ENCODE measurements at regions not wholly inside any gene's neighbourhood (a gene's known extent, or its start where the extent isn't known, plus 50 kb on each side); places are given as distances from the start of the nearest gene placed in this dataset.

DNA sequence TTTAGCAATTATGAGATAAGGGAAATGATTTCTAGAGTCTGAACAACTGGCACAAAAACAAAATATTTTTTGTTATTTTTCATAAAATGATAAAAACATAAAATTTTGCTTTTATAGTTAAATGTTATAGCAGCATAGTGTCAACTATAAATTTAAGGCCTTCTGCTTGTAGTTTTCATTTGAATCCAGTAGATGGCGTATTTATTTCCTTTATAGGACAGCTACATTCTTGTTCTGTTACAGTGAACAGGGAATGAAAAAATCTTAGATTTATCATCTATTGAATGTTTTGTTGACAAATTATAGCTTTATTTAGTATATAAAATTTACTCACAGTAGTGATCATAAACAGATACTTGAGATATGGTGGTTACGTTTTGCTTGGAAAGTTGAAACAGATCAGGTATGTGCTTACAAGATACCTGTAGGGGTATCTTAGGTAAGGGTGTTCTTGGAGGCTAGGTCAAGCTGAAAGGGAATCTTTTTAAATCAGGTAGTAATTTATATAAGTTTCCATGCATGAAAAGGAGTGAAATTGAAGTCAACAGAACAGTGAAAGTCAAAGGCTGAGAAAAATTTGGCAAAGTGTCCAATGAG lies 239.3 kb upstream of the GRIN3A start:
- no peak overlapping the region for H2AFZ ChIP-seq (ENCODE audit: low read length)
- no peaks in the 10 kb centered on the region for H3K27me3 ChIP-seq (ENCODE audit: low read length)
- H3K9me2 ChIP-seq (replicated peaks; ENCODE audit: insufficient read depth, low read length) = no peaks in the 10 kb centered on the region
- no peaks in the 10 kb centered on the region for H3K79me2 ChIP-seq (ENCODE audit: low read length)
- H3K36me3 ChIP-seq (ENCODE audit: insufficient read depth, low read length) = no peaks in the 10 kb centered on the region
- H3K27ac ChIP-seq (ENCODE audit: low read length) = no peak overlapping the region
- no peaks in the 10 kb centered on the region for H4K20me1 ChIP-seq (ENCODE audit: insufficient read depth, low read depth, low read length)
- H3K4me1 ChIP-seq (ENCODE audit: low read length) = no peaks in the 10 kb centered on the region
- peak; percentile 67 for DNase-seq
- no peak overlapping the region for H3K4me3 ChIP-seq (ENCODE audit: low read length)
- no peak overlapping the region for H3K9ac ChIP-seq (ENCODE audit: low read length)
- H3K4me2 ChIP-seq (ENCODE audit: low read depth, low read length, poor library complexity, severe bottlenecking) = no peak overlapping the region
- no peaks in the 10 kb centered on the region for H3K9me3 ChIP-seq (ENCODE audit: low read length)

DNA sequence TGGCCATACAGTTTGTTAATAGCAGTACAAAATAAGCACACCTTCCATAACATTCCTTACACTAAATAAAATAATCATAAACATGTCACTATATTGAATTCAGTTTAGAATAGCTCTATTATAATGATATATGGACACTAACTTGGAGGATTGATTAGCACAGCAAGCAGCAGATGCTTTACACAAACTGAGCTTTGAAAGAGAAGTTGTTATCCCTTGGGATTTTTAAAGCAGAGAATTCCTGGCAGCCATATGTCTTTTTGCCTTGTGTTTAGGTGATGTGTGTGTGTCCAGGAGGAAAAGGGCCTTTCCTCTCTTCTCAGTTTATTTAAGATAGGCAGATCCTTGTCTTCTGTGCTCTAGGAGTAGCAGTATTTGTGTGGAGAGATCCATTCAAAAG lies 232.2 kb upstream of the GRIN3A start:
- no peaks in the 10 kb centered on the region for H3K27me3 ChIP-seq (ENCODE audit: low read length)
- no peaks in the 10 kb centered on the region for H3K79me2 ChIP-seq (ENCODE audit: low read length)
- no peaks in the 10 kb centered on the region for H3K9me3 ChIP-seq (ENCODE audit: low read length)
- H3K4me1 ChIP-seq (ENCODE audit: low read length) = no peaks in the 10 kb centered on the region
- DNase-seq = no peak
- H3K4me3 ChIP-seq (ENCODE audit: low read length) = no peak overlapping the region
- no peaks in the 10 kb centered on the region for H3K9me2 ChIP-seq (replicated peaks; ENCODE audit: insufficient read depth, low read length)
- no peak overlapping the region for H3K27ac ChIP-seq (ENCODE audit: low read length)
- H3K9ac ChIP-seq (ENCODE audit: low read length) = no peak overlapping the region
- H2AFZ ChIP-seq (ENCODE audit: low read length) = no peak overlapping the region
- H3K4me2 ChIP-seq (ENCODE audit: low read depth, low read length, poor library complexity, severe bottlenecking) = no peak overlapping the region
- no peaks in the 10 kb centered on the region for H3K36me3 ChIP-seq (ENCODE audit: insufficient read depth, low read length)
- H4K20me1 ChIP-seq (ENCODE audit: insufficient read depth, low read depth, low read length) = no peaks in the 10 kb centered on the region

DNA sequence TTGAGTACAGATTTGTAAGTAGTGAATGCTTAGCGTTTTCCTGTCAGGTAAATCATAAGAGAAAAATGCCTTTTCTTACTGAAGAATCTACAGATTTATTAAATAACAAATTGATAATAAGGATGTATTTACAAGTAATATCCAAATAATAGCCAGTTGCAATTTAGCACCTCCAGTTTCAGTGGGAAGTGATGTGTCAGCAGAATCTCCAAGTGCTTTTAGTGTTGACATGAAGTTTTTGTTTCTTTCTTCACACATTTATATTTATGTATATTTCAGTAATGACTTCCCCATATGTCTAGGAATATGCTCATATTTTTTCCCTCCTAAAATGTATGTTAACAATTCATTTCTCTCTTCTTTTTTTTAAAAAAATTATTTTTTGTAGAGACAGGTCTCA lies 229.9 kb upstream of the GRIN3A start:
- Histone ChIP-seq H3K79me2 (ENCODE audit: low read length) (no peaks in the 10 kb centered on the region), H3K27ac (ENCODE audit: low read length) (no peak overlapping the region), H4K20me1 (ENCODE audit: insufficient read depth, low read depth, low read length) (no peaks in the 10 kb centered on the region), H3K4me3 (ENCODE audit: low read length) (no peak overlapping the region), H3K4me2 (ENCODE audit: low read depth, low read length, poor library complexity, severe bottlenecking) (no peak overlapping the region), H3K27me3 (ENCODE audit: low read length) (no peaks in the 10 kb centered on the region), H3K4me1 (ENCODE audit: low read length) (no peaks in the 10 kb centered on the region), H3K9ac (ENCODE audit: low read length) (no peak overlapping the region), H3K9me3 (ENCODE audit: low read length) (peaks cover 3% of the 10 kb centered on the region; the same call in 1 of the 2 replicates), H3K36me3 (ENCODE audit: insufficient read depth, low read length) (no peaks in the 10 kb centered on the region), H3K9me2 (replicated peaks; ENCODE audit: insufficient read depth, low read length) (0 out of 2 replicates have a peak, but pooled peaks cover 3% of the 10 kb centered on the region), H2AFZ (ENCODE audit: low read length) (no peak overlapping the region)
- no peak for DNase-seq

DNA sequence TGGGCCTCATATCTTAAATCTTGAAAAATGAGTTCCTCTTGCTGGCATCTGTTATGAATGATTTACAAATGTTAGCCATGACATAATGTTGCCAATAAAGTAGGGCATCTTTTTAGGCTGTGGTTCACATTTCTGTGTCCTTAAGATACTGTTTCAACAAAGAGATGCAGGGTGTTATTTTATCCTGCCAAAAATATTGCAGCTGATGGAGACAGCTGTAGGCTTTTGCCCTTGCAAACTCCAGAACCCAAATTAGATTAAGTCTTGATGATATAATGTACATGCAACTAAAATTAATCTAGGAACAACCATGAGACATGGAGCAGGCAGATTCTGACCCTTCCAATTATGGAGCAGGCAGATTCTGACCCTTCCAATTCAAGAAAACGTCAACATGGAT lies 228.2 kb upstream of the GRIN3A start:
- no peaks in the 10 kb centered on the region for H3K36me3 ChIP-seq (ENCODE audit: insufficient read depth, low read length)
- H3K4me3 ChIP-seq (ENCODE audit: low read length) = no peak overlapping the region
- H2AFZ ChIP-seq (ENCODE audit: low read length) = no peak overlapping the region
- peaks cover 6% of the 10 kb centered on the region; the same call in 1 of the 2 replicates for H3K9me3 ChIP-seq (ENCODE audit: low read length)
- H3K9ac ChIP-seq (ENCODE audit: low read length) = no peak overlapping the region
- no peak overlapping the region for H3K4me2 ChIP-seq (ENCODE audit: low read depth, low read length, poor library complexity, severe bottlenecking)
- H3K27me3 ChIP-seq (ENCODE audit: low read length) = no peaks in the 10 kb centered on the region
- no peaks in the 10 kb centered on the region for H3K4me1 ChIP-seq (ENCODE audit: low read length)
- DNase-seq = no peak
- no peak overlapping the region for H3K27ac ChIP-seq (ENCODE audit: low read length)
- no peaks in the 10 kb centered on the region for H4K20me1 ChIP-seq (ENCODE audit: insufficient read depth, low read depth, low read length)
- 0 out of 2 replicates have a peak, but pooled peaks cover 3% of the 10 kb centered on the region for H3K9me2 ChIP-seq (replicated peaks; ENCODE audit: insufficient read depth, low read length)
- H3K79me2 ChIP-seq (ENCODE audit: low read length) = no peaks in the 10 kb centered on the region

DNA sequence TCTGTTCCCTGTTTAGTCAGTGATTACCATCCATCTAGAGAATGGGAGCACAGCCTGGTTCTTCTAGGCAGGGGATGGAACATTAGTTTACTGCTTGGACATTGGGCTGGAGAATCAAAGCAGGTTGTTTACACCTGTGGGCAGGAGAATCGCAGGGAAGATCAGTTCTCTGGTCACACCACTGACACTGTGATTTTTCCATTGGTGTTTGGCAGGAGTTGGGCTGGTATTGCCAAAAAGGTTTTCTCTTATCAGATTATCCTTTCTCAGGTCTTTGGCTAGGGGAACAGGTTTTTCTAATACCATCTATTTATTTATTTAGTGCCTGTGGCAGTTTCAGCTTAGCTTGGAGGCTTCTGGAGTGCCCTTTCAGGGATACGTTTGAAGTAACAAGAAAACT lies 219.3 kb upstream of the GRIN3A start:
- no peak overlapping the region for H3K27ac ChIP-seq (ENCODE audit: low read length)
- H3K36me3 ChIP-seq (ENCODE audit: insufficient read depth, low read length) = no peaks in the 10 kb centered on the region
- H3K9me2 ChIP-seq (replicated peaks; ENCODE audit: insufficient read depth, low read length) = no peaks in the 10 kb centered on the region
- H2AFZ ChIP-seq (ENCODE audit: low read length) = no peak overlapping the region
- H3K79me2 ChIP-seq (ENCODE audit: low read length) = no peaks in the 10 kb centered on the region
- H3K4me1 ChIP-seq (ENCODE audit: low read length) = no peaks in the 10 kb centered on the region
- H3K4me2 ChIP-seq (ENCODE audit: low read depth, low read length, poor library complexity, severe bottlenecking) = no peak overlapping the region
- no peaks in the 10 kb centered on the region for H3K27me3 ChIP-seq (ENCODE audit: low read length)
- no peak overlapping the region for H3K9ac ChIP-seq (ENCODE audit: low read length)
- no peak for DNase-seq
- peaks cover 23% of the 10 kb centered on the region for H3K9me3 ChIP-seq (ENCODE audit: low read length)
- H3K4me3 ChIP-seq (ENCODE audit: low read length) = no peak overlapping the region
- H4K20me1 ChIP-seq (ENCODE audit: insufficient read depth, low read depth, low read length) = no peaks in the 10 kb centered on the region

DNA sequence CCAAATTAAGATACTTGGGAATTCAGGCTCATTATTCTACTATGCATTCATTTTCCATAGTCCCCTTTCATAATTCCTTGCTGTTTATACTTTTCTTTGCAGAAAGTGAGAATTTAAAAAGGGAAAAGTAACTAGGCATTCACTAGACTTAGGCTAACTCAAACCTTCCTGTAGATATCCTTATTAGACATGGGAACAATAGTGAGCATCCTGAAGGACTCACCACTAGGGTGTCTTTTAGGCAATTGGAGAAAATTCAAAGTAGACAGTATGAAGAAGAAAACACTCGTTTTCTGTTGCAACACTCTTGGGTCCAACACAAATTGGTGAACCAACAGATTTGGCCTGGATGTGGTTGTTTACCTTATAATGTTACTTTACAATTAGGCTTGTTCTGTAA lies 213.2 kb upstream of the GRIN3A start:
- Histone ChIP-seq H4K20me1 (ENCODE audit: insufficient read depth, low read depth, low read length) (no peaks in the 10 kb centered on the region), H3K9me2 (replicated peaks; ENCODE audit: insufficient read depth, low read length) (no peaks in the 10 kb centered on the region)

DNA sequence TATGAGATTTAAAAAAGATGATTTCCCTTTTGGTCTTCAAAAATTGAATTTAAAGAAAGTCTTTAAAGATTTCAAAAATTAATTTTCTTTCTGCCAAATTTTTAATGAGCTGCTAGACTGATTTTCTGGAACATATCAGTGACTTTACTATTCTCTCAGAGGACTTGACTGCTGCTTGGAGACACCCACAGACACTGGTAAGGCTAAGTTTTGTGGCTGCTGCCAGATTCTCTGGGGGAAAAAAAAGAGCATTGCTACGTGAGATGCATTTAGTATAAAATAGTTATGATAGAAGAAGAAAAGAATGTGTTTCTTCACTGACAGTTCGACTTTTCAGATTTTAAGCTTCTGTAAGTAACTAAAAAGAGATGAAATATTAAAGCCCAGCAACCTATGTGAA lies 193.3 kb upstream of the GRIN3A start:
- DNase-seq = no peak
- Histone ChIP-seq H4K20me1 (ENCODE audit: insufficient read depth, low read depth, low read length) (no peaks in the 10 kb centered on the region), H3K4me1 (ENCODE audit: low read length) (no peaks in the 10 kb centered on the region), H3K27ac (ENCODE audit: low read length) (no peak overlapping the region), H3K4me3 (ENCODE audit: low read length) (no peak overlapping the region), H3K79me2 (ENCODE audit: low read length) (no peaks in the 10 kb centered on the region), H3K9ac (ENCODE audit: low read length) (no peak overlapping the region), H3K4me2 (ENCODE audit: low read depth, low read length, poor library complexity, severe bottlenecking) (no peak overlapping the region), H3K9me2 (replicated peaks; ENCODE audit: insufficient read depth, low read length) (no peaks in the 10 kb centered on the region), H3K27me3 (ENCODE audit: low read length) (no peaks in the 10 kb centered on the region), H3K36me3 (ENCODE audit: insufficient read depth, low read length) (no peaks in the 10 kb centered on the region), H2AFZ (ENCODE audit: low read length) (no peak overlapping the region), H3K9me3 (ENCODE audit: low read length) (peaks cover 4% of the 10 kb centered on the region; the same call in 1 of the 2 replicates)

More for the DNA sequence above, 213.2 kb upstream of the GRIN3A start:
- H3K9ac ChIP-seq (ENCODE audit: low read length) = no peak overlapping the region
- no peaks in the 10 kb centered on the region for H3K36me3 ChIP-seq (ENCODE audit: insufficient read depth, low read length)
- H3K4me3 ChIP-seq (ENCODE audit: low read length) = no peak overlapping the region
- H3K4me1 ChIP-seq (ENCODE audit: low read length) = no peaks in the 10 kb centered on the region
- H3K27ac ChIP-seq (ENCODE audit: low read length) = no peak overlapping the region
- no peak for DNase-seq
- H3K79me2 ChIP-seq (ENCODE audit: low read length) = no peaks in the 10 kb centered on the region
- no peaks in the 10 kb centered on the region for H3K27me3 ChIP-seq (ENCODE audit: low read length)
- no peak overlapping the region for H3K4me2 ChIP-seq (ENCODE audit: low read depth, low read length, poor library complexity, severe bottlenecking)
- peaks cover 18% of the 10 kb centered on the region for H3K9me3 ChIP-seq (ENCODE audit: low read length)
- no peak overlapping the region for H2AFZ ChIP-seq (ENCODE audit: low read length)

DNA sequence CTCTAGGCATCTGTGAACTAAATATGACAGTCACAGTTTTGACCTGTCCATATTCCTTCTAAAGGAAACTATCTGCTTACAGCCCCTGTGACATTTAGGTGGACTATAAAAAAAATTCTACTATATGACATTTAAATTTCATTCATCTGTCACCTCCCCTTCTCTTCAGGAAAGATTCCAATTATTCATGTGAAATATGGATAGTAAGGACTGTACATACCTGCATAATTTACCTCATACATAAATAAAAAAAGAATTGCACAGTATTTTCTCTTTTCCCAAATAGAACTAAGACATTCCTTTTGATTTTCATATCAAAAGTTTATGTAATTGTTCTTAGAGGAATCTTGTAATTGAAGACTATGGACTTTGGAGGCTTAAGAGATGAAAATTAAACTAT lies 192.3 kb upstream of the GRIN3A start:
- H3K27ac ChIP-seq (ENCODE audit: low read length) = no peak overlapping the region
- H3K4me1 ChIP-seq (ENCODE audit: low read length) = no peaks in the 10 kb centered on the region

More for the DNA sequence above, 192.3 kb upstream of the GRIN3A start:
- DNase-seq = no peak
- Histone ChIP-seq H3K4me2 (ENCODE audit: low read depth, low read length, poor library complexity, severe bottlenecking) (no peak overlapping the region), H3K9ac (ENCODE audit: low read length) (no peak overlapping the region), H3K9me2 (replicated peaks; ENCODE audit: insufficient read depth, low read length) (no peaks in the 10 kb centered on the region), H3K79me2 (ENCODE audit: low read length) (no peaks in the 10 kb centered on the region), H3K9me3 (ENCODE audit: low read length) (peaks cover 4% of the 10 kb centered on the region; the same call in 1 of the 2 replicates), H3K27me3 (ENCODE audit: low read length) (no peaks in the 10 kb centered on the region), H3K4me3 (ENCODE audit: low read length) (no peak overlapping the region), H3K36me3 (ENCODE audit: insufficient read depth, low read length) (no peaks in the 10 kb centered on the region), H2AFZ (ENCODE audit: low read length) (no peak overlapping the region), H4K20me1 (ENCODE audit: insufficient read depth, low read depth, low read length) (no peaks in the 10 kb centered on the region)
